NCI-H1694 (cell line): ENCODE measurements at regions not wholly inside any gene's neighbourhood (a gene's known extent, or its start where the extent isn't known, plus 50 kb on each side); places are given as distances from the start of the nearest gene placed in this dataset.
A peak's percentile ranks its signal among the peaks of the same experiment; 100 is the strongest.

Source experiments
- DNase-seq: peaks from one replicate; lab custom pipeline; 2025; lab: John Stamatoyannopoulos, UW

- peak; percentile 41 for DNase-seq
Measured at GRCh38 chr18:70454704-70455322, 166.0 kb downstream of the SOCS6 start.

GRCh38 chr18:70453058-70453775 lies 164.4 kb downstream of the SOCS6 start:
- no peak for DNase-seq

GRCh38 chr18:70452501-70452900 lies 163.7 kb downstream of the SOCS6 start:
- no peak for DNase-seq

- no peak for DNase-seq
Measured at GRCh38 chr18:70450426-70451253, 161.8 kb downstream of the SOCS6 start.

GRCh38 chr18:70448588-70448987 lies 159.7 kb downstream of the SOCS6 start:
- DNase-seq: no peak

- DNase-seq: no peak
Measured at GRCh38 chr18:70446063-70446462, 157.2 kb downstream of the SOCS6 start.

- no peak for DNase-seq
Measured at GRCh38 chr18:70442933-70443332, 154.1 kb downstream of the SOCS6 start.

- DNase-seq: no peak
Measured at GRCh38 chr18:70432804-70433400, 144.1 kb downstream of the SOCS6 start.

- DNase-seq: no peak
Measured at GRCh38 chr18:70431203-70431624, 142.4 kb downstream of the SOCS6 start.

- DNase-seq: no peak
Measured at GRCh38 chr18:70430501-70431173, 141.8 kb downstream of the SOCS6 start.

- DNase-seq: no peak
Measured at GRCh38 chr18:70429847-70430500, 141.1 kb downstream of the SOCS6 start.

- no peak for DNase-seq
Measured at GRCh38 chr18:70428439-70428838, 139.6 kb downstream of the SOCS6 start.

GRCh38 chr18:70426818-70427217 lies 138.0 kb downstream of the SOCS6 start:
- no peak for DNase-seq

GRCh38 chr18:70425236-70425635 lies 136.4 kb downstream of the SOCS6 start:
- DNase-seq: no peak

GRCh38 chr18:70423988-70424387 lies 135.1 kb downstream of the SOCS6 start:
- DNase-seq: no peak

- no peak for DNase-seq
Measured at GRCh38 chr18:70423120-70423519, 134.3 kb downstream of the SOCS6 start.

GRCh38 chr18:70422391-70422965 lies 133.6 kb downstream of the SOCS6 start:
- no peak for DNase-seq

GRCh38 chr18:70421471-70422390 lies 132.9 kb downstream of the SOCS6 start:
- DNase-seq: no peak

- no peak for DNase-seq
Measured at GRCh38 chr18:70420146-70420898, 131.5 kb downstream of the SOCS6 start.
